ENCODE measurements at regions not wholly inside any gene's neighbourhood (a gene's known extent, or its start where the extent isn't known, plus 50 kb on each side); places are given as distances from the start of the nearest gene placed in this dataset.

DNA sequence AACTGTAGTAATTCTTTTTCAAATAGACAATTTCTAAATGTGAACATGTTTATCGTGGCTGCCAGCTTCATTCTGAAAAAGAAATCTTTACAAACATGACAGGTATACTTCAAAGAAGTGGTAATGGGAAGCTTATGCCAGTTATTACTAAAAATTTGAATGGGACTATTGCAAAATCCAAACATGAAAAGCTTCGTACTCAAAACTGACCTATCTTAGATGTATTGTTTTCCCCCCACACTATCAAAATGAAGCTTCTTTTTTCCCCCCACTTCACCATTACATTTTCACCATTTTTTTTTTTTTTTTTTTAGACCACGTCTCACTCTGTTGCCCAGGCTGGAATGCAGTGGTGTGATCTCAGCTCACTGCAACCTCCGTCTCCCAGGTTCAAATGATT lies 50.4 kb upstream of the SERTAD2 start:
- DNase-seq (ENCODE audit: low spot score in 2 of 2): no peak
- no peaks in the 10 kb centered on the region for H3K36me3 Mint-ChIP-seq (ENCODE audit: insufficient read depth)

DNA sequence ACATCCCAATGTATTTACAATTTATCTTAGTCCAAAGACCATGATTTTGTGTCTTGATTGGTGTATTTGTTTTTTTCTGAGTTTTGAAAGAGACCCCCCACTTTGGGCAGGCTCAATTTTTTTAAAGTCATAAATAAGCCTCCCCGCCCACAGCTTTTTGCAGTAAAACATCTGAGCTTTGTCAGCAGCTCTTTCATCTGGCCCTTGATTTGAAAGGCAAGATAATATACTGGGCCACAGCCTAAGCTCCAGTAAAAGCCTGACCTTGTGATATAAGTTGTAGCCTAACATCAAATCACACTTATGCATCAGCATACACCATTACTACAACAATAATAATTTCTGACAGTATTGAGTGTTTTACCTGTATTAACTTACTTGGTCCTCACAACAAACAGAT lies 51.3 kb upstream of the SERTAD2 start:
- Mint-ChIP-seq H3K27me3 (no peaks in the 10 kb centered on the region), H3K27ac (ENCODE audit: low read depth) (no peak overlapping the region), H3K4me3 (no peak overlapping the region), H3K4me1 (peaks cover 7% of the 10 kb centered on the region), H3K9me3 (no peaks in the 10 kb centered on the region), H3K36me3 (ENCODE audit: insufficient read depth) (no peaks in the 10 kb centered on the region)
- DNase-seq (ENCODE audit: low spot score in 2 of 2) (no peak), ATAC-seq (replicated peaks; ENCODE audit: extremely low read depth, poor library complexity, severe bottlenecking) (no peak)

More for the DNA sequence above, 50.4 kb upstream of the SERTAD2 start:
- Mint-ChIP-seq H3K9me3 (no peaks in the 10 kb centered on the region), H3K4me3 (no peak overlapping the region), H3K27me3 (no peaks in the 10 kb centered on the region), H3K27ac (ENCODE audit: low read depth) (no peak overlapping the region), H3K4me1 (peaks cover 12% of the 10 kb centered on the region)
- no peak for ATAC-seq (replicated peaks; ENCODE audit: extremely low read depth, poor library complexity, severe bottlenecking)

DNA sequence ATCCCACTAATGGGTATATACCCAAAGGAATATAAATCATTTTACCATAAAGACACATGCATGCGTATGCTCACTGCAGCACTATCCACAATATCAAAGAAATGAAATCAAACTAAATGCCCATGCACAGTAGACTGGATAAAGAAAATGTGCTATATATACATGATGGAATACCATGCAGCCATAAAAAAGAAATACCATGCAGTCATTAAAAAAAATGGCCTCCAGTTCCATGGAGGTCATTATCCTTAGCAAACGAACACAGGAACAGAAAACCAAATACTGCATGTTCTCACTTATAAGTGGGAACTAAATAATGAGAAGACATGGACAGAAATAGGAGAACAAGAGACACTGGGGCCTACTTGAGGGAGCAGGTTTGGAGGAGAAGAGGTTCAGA lies 53.6 kb upstream of the SERTAD2 start:
- Mint-ChIP-seq H3K27ac (ENCODE audit: low read depth) (no peak overlapping the region), H3K4me3 (no peak overlapping the region), H3K9me3 (no peaks in the 10 kb centered on the region), H3K4me1 (peaks cover 10% of the 10 kb centered on the region), H3K36me3 (ENCODE audit: insufficient read depth) (no peaks in the 10 kb centered on the region), H3K27me3 (no peaks in the 10 kb centered on the region)
- no peak for DNase-seq (ENCODE audit: low spot score in 2 of 2)
- no peak for ATAC-seq (replicated peaks; ENCODE audit: extremely low read depth, poor library complexity, severe bottlenecking)

DNA sequence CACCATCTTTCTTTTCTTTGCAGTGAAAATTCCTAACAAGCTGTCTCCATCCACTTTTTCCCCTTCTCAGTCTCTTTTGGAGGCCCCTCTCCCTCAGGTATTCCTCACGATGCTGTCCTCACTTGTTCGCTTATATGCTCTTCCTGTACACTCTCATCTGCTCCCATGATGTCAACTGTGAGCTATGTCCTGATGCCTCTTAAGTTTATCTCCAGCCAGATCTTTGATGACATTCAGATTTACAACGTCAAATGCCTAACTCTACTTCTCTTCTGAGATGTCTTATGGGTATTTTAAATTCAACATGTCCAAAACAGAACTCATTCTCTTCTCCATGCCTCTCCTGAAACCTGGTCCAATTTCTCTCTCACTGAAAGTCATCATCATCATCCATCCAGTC lies 55.1 kb upstream of the SERTAD2 start:
- H3K27ac Mint-ChIP-seq (ENCODE audit: low read depth): no peak overlapping the region
- no peak overlapping the region for H3K4me3 Mint-ChIP-seq
- H3K9me3 Mint-ChIP-seq: no peaks in the 10 kb centered on the region
- DNase-seq (ENCODE audit: low spot score in 2 of 2) (no peak), ATAC-seq (replicated peaks; ENCODE audit: extremely low read depth, poor library complexity, severe bottlenecking) (no peak)
- H3K27me3 Mint-ChIP-seq: no peaks in the 10 kb centered on the region
- no peaks in the 10 kb centered on the region for H3K36me3 Mint-ChIP-seq (ENCODE audit: insufficient read depth)
- H3K4me1 Mint-ChIP-seq: peaks cover 10% of the 10 kb centered on the region

DNA sequence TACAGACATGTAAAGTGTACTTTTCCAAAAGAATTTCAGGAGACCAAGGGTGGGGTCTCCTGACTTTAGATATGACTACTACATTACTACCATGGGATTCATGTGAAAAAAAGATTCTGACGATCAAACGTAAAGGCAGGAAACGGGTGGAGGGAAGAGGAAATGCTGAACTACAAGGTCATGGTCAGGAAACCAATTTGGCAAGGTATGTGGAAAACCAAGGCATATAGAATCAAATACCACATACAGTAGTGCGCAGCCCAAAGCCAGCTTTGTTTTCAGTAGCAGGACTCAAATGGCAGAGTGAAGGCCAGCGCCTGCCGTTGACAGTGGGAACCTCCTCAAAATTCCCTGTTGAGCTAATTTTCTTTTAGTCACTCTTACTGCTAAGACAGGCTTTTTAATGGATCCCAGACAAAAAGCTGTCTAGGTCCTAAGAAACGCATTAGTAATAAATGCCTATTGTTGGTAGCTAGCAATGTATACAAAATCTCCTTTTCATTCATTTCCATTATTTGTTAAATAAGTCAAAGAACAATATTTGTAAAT lies 57.6 kb upstream of the SERTAD2 start:
- H3K4me3 Mint-ChIP-seq: no peak overlapping the region
- H3K4me1 Mint-ChIP-seq: peaks cover 10% of the 10 kb centered on the region
- no peak for DNase-seq (ENCODE audit: low spot score in 2 of 2)
- no peak for ATAC-seq (replicated peaks; ENCODE audit: extremely low read depth, poor library complexity, severe bottlenecking)
- no peaks in the 10 kb centered on the region for H3K36me3 Mint-ChIP-seq (ENCODE audit: insufficient read depth)
- H3K27me3 Mint-ChIP-seq: no peaks in the 10 kb centered on the region
- H3K27ac Mint-ChIP-seq (ENCODE audit: low read depth): no peak overlapping the region
- no peaks in the 10 kb centered on the region for H3K9me3 Mint-ChIP-seq

DNA sequence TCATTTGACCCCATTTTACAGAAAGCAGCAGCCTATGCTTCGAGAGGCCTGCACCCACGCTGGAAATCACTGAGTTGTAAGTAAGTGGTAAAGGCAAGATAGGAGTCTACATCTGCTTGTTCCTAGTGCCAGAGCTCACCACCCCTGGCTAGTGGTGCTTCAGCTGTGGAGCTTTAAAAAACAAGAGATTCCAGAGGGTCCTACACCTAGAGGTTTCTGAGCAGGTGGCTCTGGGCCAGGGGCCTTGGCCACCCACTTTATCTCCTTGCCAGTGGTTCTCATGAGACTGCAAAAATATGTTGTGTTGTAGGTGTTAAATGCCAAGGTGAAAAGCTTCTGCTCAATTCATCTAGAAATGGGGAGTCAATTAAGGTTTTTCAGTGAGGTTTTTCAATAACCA lies 60.0 kb upstream of the SERTAD2 start:
- no peak for ATAC-seq (replicated peaks; ENCODE audit: extremely low read depth, poor library complexity, severe bottlenecking)
- H3K27ac Mint-ChIP-seq (ENCODE audit: low read depth): no peak overlapping the region
- H3K9me3 Mint-ChIP-seq: no peaks in the 10 kb centered on the region
- H3K27me3 Mint-ChIP-seq: no peaks in the 10 kb centered on the region
- peaks cover 2% of the 10 kb centered on the region for H3K36me3 Mint-ChIP-seq (ENCODE audit: insufficient read depth)
- no peak overlapping the region for H3K4me3 Mint-ChIP-seq
- DNase-seq (ENCODE audit: low spot score in 2 of 2): no peak
- peaks cover 10% of the 10 kb centered on the region for H3K4me1 Mint-ChIP-seq

DNA sequence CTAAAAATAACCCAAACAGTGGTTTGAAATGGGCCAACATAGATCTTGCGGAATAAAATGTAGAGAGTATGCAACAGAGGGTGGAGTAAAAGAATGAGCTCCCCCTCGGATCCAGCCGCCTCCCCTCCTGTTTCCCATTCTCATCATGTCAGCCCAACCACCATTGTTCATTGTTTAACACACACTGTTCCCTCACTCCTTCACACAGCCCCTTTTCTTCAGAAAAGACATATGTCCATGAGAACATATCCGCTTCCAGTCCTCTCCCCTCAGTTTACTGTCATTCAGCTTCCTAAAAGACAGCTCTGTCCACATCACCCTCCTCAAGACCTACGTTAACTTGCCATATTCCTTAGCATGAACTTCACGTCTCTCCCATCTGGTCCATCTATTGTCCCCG lies 62.9 kb upstream of the SERTAD2 start:
- ATAC-seq (replicated peaks; ENCODE audit: extremely low read depth, poor library complexity, severe bottlenecking): no peak
- no peaks in the 10 kb centered on the region for H3K4me1 Mint-ChIP-seq

DNA sequence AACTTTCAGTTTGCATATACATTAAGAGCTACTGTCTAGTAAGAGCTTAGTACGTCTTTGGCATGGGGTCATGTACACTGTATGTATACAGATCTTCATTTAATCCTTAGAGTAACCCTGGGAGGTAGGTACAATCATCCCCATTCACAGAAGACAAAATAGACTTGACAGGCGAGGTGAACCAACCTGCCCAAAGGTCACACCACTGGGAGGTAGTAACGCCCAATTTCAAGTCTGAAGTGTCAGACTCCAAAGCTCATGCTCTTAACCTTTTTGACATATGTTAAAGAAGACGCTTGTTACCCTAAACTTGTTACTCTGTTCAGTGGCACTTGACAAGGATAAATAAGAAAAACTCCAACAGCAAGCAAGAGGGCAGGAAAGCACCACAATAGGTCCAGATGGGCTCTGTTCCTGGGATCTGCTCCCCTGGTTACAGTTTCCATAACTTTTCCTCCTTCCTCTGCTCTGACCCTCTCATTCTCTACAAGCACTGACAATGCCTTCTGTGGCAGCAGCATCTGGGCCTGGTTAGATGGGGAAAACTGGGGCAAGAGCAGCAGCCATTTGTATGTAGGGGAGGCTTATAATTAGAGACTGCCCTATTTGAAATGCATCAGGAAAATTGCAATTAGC lies 64.7 kb upstream of the SERTAD2 start:
- no peaks in the 10 kb centered on the region for H3K9me3 Mint-ChIP-seq
- H3K36me3 Mint-ChIP-seq (ENCODE audit: insufficient read depth): peaks cover 2% of the 10 kb centered on the region
- no peak overlapping the region for H3K27ac Mint-ChIP-seq (ENCODE audit: low read depth)
- no peaks in the 10 kb centered on the region for H3K4me1 Mint-ChIP-seq
- ATAC-seq (replicated peaks; ENCODE audit: extremely low read depth, poor library complexity, severe bottlenecking): no peak
- no peak overlapping the region for H3K4me3 Mint-ChIP-seq
- no peaks in the 10 kb centered on the region for H3K27me3 Mint-ChIP-seq
- no peak for DNase-seq (ENCODE audit: low spot score in 2 of 2)

More for the DNA sequence above, 62.9 kb upstream of the SERTAD2 start:
- Mint-ChIP-seq H3K27me3 (no peaks in the 10 kb centered on the region), H3K27ac (ENCODE audit: low read depth) (no peak overlapping the region), H3K4me3 (no peak overlapping the region), H3K9me3 (no peaks in the 10 kb centered on the region), H3K36me3 (ENCODE audit: insufficient read depth) (peaks cover 2% of the 10 kb centered on the region)
- no peak for DNase-seq (ENCODE audit: low spot score in 2 of 2)

DNA sequence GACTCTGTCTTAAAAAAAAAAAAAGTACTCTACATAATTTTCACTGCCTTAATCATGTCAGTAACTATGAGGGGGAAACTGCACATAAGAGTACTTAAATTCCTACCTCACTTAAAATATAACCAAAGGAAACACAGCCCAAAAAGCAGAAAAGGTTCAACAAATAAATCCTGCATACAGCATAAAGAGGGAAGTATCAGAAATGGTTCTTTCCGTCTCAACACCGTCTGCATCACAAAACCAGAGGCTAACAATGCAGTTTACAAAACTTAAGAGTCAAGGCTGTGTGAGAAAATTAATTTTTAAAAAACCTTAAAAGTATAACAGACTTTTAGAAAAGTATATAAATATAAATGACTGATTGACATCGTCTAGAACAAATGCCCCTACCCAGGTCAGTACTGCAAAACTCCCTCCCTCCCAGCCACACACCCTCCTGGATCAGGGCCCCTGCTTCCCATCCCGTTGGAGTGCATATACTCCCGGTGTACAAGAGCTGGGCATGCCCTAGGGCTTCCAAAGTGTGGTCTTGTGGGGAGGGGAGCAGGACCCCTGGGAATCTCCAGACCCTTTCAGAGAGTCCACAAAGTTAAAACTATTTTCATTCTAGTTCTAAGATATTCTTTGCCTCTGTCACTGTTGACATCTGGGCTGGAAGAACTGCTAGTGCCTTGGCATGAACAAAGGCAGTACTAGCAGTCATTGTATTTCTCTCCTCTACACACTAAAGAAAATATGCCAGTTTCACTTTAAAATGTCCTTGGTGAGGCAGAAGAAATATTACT lies 67.0 kb upstream of the SERTAD2 start:
- no peak overlapping the region for H3K4me3 Mint-ChIP-seq
- peaks cover 2% of the 10 kb centered on the region for H3K36me3 Mint-ChIP-seq (ENCODE audit: insufficient read depth)
- DNase-seq (ENCODE audit: low spot score in 2 of 2) (no peak), ATAC-seq (replicated peaks; ENCODE audit: extremely low read depth, poor library complexity, severe bottlenecking) (no peak)
- no peaks in the 10 kb centered on the region for H3K27me3 Mint-ChIP-seq
- H3K9me3 Mint-ChIP-seq: no peaks in the 10 kb centered on the region
- no peak overlapping the region for H3K27ac Mint-ChIP-seq (ENCODE audit: low read depth)
- H3K4me1 Mint-ChIP-seq: no peaks in the 10 kb centered on the region

DNA sequence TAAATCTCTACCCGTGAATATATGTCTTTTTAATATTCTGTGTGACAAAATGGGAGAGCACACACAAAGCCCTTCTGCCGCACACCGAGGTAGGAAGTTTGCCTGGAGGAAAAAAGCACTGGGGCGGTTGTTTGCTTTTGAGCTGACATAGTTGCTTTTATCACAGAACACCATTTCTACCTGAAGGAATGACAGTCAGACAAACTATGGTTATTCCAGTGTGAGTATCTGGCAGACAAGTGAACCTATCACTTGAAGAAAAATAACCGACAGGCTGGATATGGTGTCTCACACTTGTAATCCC lies 67.6 kb upstream of the SERTAD2 start:
- H3K27me3 Mint-ChIP-seq: no peaks in the 10 kb centered on the region
- H3K27ac Mint-ChIP-seq (ENCODE audit: low read depth): no peak overlapping the region
- no peak for DNase-seq (ENCODE audit: low spot score in 2 of 2)
- ATAC-seq (replicated peaks; ENCODE audit: extremely low read depth, poor library complexity, severe bottlenecking): no peak
- H3K36me3 Mint-ChIP-seq (ENCODE audit: insufficient read depth): peaks cover 2% of the 10 kb centered on the region
- no peaks in the 10 kb centered on the region for H3K9me3 Mint-ChIP-seq
- no peak overlapping the region for H3K4me3 Mint-ChIP-seq
- peaks cover 2% of the 10 kb centered on the region for H3K4me1 Mint-ChIP-seq

DNA sequence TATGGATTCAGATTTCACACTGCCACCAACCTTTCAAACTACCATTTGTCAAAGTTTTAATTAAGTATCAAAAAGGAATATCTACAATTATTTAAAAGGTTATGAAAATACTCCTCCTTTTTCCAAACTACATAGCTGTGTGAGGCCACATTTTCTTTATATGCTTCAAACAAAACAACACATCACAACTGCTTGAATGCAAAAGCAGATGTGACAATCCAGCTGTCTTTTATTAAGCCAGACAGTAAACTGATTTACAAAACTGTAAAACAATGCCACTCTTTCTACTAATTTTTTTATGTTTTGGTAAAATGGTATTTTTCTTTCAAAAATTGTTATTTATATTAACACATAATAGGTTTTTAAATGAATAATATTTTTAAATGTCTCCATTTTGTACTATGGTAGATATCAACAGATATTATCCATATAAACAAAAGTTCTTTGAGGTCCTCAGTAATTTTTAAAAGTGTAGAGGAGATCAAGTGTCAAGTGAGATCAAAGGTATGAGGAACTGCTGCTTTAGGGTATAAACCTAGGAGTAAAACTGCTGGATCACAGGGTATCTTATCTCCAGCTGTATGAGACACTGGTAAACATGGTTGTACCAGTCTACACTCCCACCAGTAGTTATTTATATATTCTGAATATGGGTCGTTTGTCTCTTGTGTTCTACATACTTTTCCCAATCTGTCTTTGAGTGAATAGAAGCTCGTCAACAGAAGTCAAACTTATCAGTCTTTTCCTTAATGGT lies 68.8 kb upstream of the SERTAD2 start:
- Mint-ChIP-seq H3K9me3 (no peaks in the 10 kb centered on the region), H3K27me3 (no peaks in the 10 kb centered on the region), H3K4me3 (no peak overlapping the region), H3K27ac (ENCODE audit: low read depth) (no peak overlapping the region), H3K36me3 (ENCODE audit: insufficient read depth) (peaks cover 2% of the 10 kb centered on the region), H3K4me1 (peaks cover 14% of the 10 kb centered on the region)
- ATAC-seq (replicated peaks; ENCODE audit: extremely low read depth, poor library complexity, severe bottlenecking): no peak
- no peak for DNase-seq (ENCODE audit: low spot score in 2 of 2)

DNA sequence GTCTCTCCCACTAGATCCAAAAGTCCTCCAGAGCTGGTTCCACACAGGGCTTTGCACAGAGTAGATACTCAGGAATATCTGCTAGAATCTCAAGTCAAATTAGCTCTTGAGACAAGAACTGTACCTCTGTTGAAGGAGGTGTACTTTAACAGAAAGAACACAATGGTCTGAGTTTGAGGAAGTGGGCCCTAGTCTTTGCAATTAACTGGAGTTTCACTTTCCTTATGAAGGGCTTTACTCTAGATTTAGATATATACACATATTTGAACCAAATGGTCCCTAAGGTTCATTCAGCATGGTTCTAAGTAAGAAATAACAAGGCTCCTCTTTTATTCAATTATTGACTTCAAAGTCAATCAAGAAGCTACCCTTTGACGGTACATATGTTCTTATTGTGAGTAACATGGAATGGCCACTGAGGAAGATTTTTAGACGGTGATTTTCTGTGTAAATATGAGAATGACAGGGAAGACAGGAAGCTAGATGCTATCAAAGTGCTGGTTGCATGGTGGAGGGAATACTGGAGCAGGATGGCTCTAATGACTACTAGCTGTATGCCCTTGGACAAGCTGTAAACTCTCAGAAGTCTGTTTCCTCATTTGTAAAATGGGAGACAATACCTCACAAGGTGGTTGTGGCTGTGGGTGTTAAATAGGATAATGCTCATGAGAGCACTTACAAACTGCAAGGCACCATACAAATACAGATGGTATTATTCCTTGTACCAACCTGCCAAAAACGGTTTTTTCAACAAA lies 73.5 kb upstream of the SERTAD2 start:
- ATAC-seq (replicated peaks; ENCODE audit: extremely low read depth, poor library complexity, severe bottlenecking) (peak; percentile 62), DNase-seq (ENCODE audit: low spot score in 2 of 2) (no peak)
- peaks cover 43% of the 10 kb centered on the region for H3K4me1 Mint-ChIP-seq
- H3K27ac Mint-ChIP-seq (ENCODE audit: low read depth): peak overlapping the region; percentile 93
- H3K27me3 Mint-ChIP-seq: no peaks in the 10 kb centered on the region
- H3K4me3 Mint-ChIP-seq: peak overlapping the region; percentile 64
- H3K36me3 Mint-ChIP-seq (ENCODE audit: insufficient read depth): no peaks in the 10 kb centered on the region
- no peaks in the 10 kb centered on the region for H3K9me3 Mint-ChIP-seq

Data from central memory CD8-positive, alpha-beta T cell (primary cell).